Caco-2 (cell line): ENCODE measurements at regions not wholly inside any gene's neighbourhood (a gene's known extent, or its start where the extent isn't known, plus 50 kb on each side); places are given as distances from the start of the nearest gene placed in this dataset.

ENCODE experiments used
- BruUV-seq: library from RNA; stranded (reverse); fragments of 400-500 nt; replicated peaks from 2 replicates; lab custom pipeline; 2021; lab: Mats Ljungman, UMichigan
- CTCF ChIA-PET: fragments of 300-600 bp; sonication (Branson Sonifier 250); formaldehyde crosslinking; loops from one replicate; lab custom pipeline; 2022; ENCODE audit warnings: antibody characterized with exemption; lab: Charles Lee
- POLR2A ChIA-PET: fragments of 300-600 bp; sonication (Branson Sonifier 250); formaldehyde crosslinking; loops from one replicate; lab custom pipeline; 2022; ENCODE audit warnings: antibody characterized with exemption; lab: Charles Lee
- DNase-seq, 2 experiments: peaks; one replicate each; pipeline versions ENCODE4 v3.0.0 to v3.0.0-alpha.2; 2020 to 2022
- H3K27me3 ChIP-seq: replicated peaks from 2 replicates; pipeline ENCODE4 v1.6.0; 2011; ENCODE audit warnings: low read length; ENCODE audit not compliant: control insufficient read depth, insufficient read depth
- H3K36me3 ChIP-seq: 2 replicates; pipeline ENCODE4 v1.5.1; 2011; ENCODE audit warnings: low read length; ENCODE audit not compliant: control insufficient read depth, insufficient read depth
- H3K4me1 ChIP-seq: fragments of 250-450 bp; sonication (Bioruptor Pico); 2 replicates; pipeline ENCODE4 v1.5.1; 2020; ENCODE audit warnings: mild to moderate bottlenecking
- H3K4me3 ChIP-seq: 2 replicates; pipeline ENCODE4 v1.5.1; 2011; ENCODE audit warnings: low read depth, mild to moderate bottlenecking, control low read depth, low read length
- H3K9me3 ChIP-seq: fragments of 250-450 bp; sonication (Bioruptor Pico); 2 replicates; pipeline ENCODE4 v1.5.1; 2020; ENCODE audit warnings: mild to moderate bottlenecking, moderate library complexity
- H3K27ac Mint-ChIP-seq: one replicate; pipeline ENCODE4 v1.8.0; 2022; ENCODE audit warnings: mixed read lengths; ENCODE audit not compliant: unreplicated experiment
- H3K27me3 Mint-ChIP-seq: one replicate; pipeline ENCODE4 v1.8.0; 2022; ENCODE audit warnings: mixed read lengths; ENCODE audit not compliant: insufficient read depth, unreplicated experiment
- H3K36me3 Mint-ChIP-seq: one replicate; pipeline ENCODE4 v1.8.0; 2022; ENCODE audit warnings: mild to moderate bottlenecking, mixed read lengths; ENCODE audit not compliant: insufficient read depth, unreplicated experiment
- H3K4me1 Mint-ChIP-seq: one replicate; pipeline ENCODE4 v1.8.0; 2022; ENCODE audit warnings: low read depth, mixed read lengths; ENCODE audit not compliant: unreplicated experiment
- H3K4me3 Mint-ChIP-seq: one replicate; pipeline ENCODE4 v1.8.0; 2022; ENCODE audit warnings: mild to moderate bottlenecking, moderate library complexity, mixed read lengths; ENCODE audit not compliant: unreplicated experiment
- H3K9me3 Mint-ChIP-seq: one replicate; pipeline ENCODE4 v1.8.0; 2022; ENCODE audit warnings: mixed read lengths; ENCODE audit not compliant: unreplicated experiment
- CTCF ChIP-seq, 2 experiments: fragments of 200-600 bp in 1 of 2; IDR thresholded peaks; 1 replicate in 1 of 2; 2 replicates in 1 of 2; pipeline versions ENCODE4 v1.5.1 to v1.8.0; 2011 to 2022; ENCODE audit warnings: antibody characterized with exemption in 1 of 2, control low read depth in 1 of 2, inconsistent platforms in 1 of 2, low read depth in 1 of 2, low read length in 1 of 2, mild to moderate bottlenecking in 1 of 2, moderate library complexity in 1 of 2; ENCODE audit not compliant: insufficient read depth in 1 of 2, severe bottlenecking in 1 of 2, unreplicated experiment in 1 of 2
- intact Hi-C: fragments of 100-400 bp; cut with micrococcal nuclease; formaldehyde crosslinking; loops from one replicate; pipeline ENCODE4 v1.10.0; 2022; ENCODE audit not compliant: unreplicated experiment

GRCh38 chr2:60662781-60663180 is 93.3 kb upstream of the PAPOLG start:
- no peaks in the 10 kb centered on the region for H3K4me1 Mint-ChIP-seq
- peaks cover 22% of the 10 kb centered on the region for H3K27me3 Mint-ChIP-seq
- Histone ChIP-seq H3K4me1 (no peaks in the 10 kb centered on the region), H3K9me3 (peaks cover 5% of the 10 kb centered on the region; the same call in 1 of the 2 replicates), H3K27me3 (no peaks in the 10 kb centered on the region), H3K36me3 (no peaks in the 10 kb centered on the region), H3K4me3 (no peak overlapping the region)
- POLR2A ChIA-PET: no interaction called here
- CTCF ChIA-PET: no interaction called here
- no peak for TF ChIP-seq CTCF (IDR thresholded peaks at IDR 0.05; ENCODE audit: insufficient read depth in 1 of 2, low read depth in 1 of 2, low read length in 1 of 2, severe bottlenecking in 1 of 2, unreplicated experiment in 1 of 2)
- H3K4me3 Mint-ChIP-seq: no peak overlapping the region
- peaks cover 9% of the 10 kb centered on the region for H3K9me3 Mint-ChIP-seq
- intact Hi-C loops: no loop called here
- H3K36me3 Mint-ChIP-seq: no peaks in the 10 kb centered on the region
- no peak for DNase-seq
- H3K27ac Mint-ChIP-seq: no peak overlapping the region
- no TSS peak for BruUV-seq

GRCh38 chr2:60671966-60672365 is 84.1 kb upstream of the PAPOLG start:
- intact Hi-C loops: no loop called here
- H3K27me3 ChIP-seq: no peaks in the 10 kb centered on the region
- no peak overlapping the region for H3K27ac Mint-ChIP-seq
- H3K36me3 Mint-ChIP-seq: no peaks in the 10 kb centered on the region
- no peak overlapping the region for H3K4me3 Mint-ChIP-seq
- H3K27me3 Mint-ChIP-seq: peaks cover 3% of the 10 kb centered on the region
- H3K4me3 ChIP-seq: no peak overlapping the region
- no peaks in the 10 kb centered on the region for H3K9me3 ChIP-seq
- H3K4me1 ChIP-seq: no peaks in the 10 kb centered on the region
- POLR2A ChIA-PET: no interaction called here
- no peaks in the 10 kb centered on the region for H3K36me3 ChIP-seq
- CTCF ChIA-PET: no interaction called here
- TF ChIP-seq CTCF (IDR thresholded peaks at IDR 0.05; ENCODE audit: insufficient read depth in 1 of 2, low read depth in 1 of 2, low read length in 1 of 2, severe bottlenecking in 1 of 2, unreplicated experiment in 1 of 2): no peak
- no peak for DNase-seq
- H3K4me1 Mint-ChIP-seq: no peaks in the 10 kb centered on the region
- no TSS peak for BruUV-seq
- H3K9me3 Mint-ChIP-seq: no peaks in the 10 kb centered on the region

- peak; percentile 87 to 90 for DNase-seq
- Histone ChIP-seq H3K4me3 (no peak overlapping the region), H3K36me3 (no peaks in the 10 kb centered on the region), H3K9me3 (no peaks in the 10 kb centered on the region), H3K27me3 (no peaks in the 10 kb centered on the region), H3K4me1 (no peaks in the 10 kb centered on the region)
- CTCF ChIA-PET: interaction anchor here (0.6 to 2.4 kb wide), 11 partner anchors 8 to 121 kb away, joined by 3 to 16 read pairs (median 4); partner anchors contain the start of gene BCL11A
- no peak overlapping the region for H3K4me3 Mint-ChIP-seq
- intact Hi-C loops: loop anchor here (1.0 kb wide), 1 partner anchor 113 kb away; no protein-coding TSS in a partner anchor
- peak; percentile 91 to 98 for TF ChIP-seq CTCF (IDR thresholded peaks at IDR 0.05; ENCODE audit: insufficient read depth in 1 of 2, low read depth in 1 of 2, low read length in 1 of 2, severe bottlenecking in 1 of 2, unreplicated experiment in 1 of 2)
- no peaks in the 10 kb centered on the region for H3K9me3 Mint-ChIP-seq
- POLR2A ChIA-PET: no interaction called here
- peaks cover 6% of the 10 kb centered on the region for H3K27me3 Mint-ChIP-seq
- H3K4me1 Mint-ChIP-seq: no peaks in the 10 kb centered on the region
- no TSS peak for BruUV-seq
- H3K36me3 Mint-ChIP-seq: no peaks in the 10 kb centered on the region
- H3K27ac Mint-ChIP-seq: no peak overlapping the region
These were observed 81.4 kb upstream of the PAPOLG start for GRCh38 chr2:60674524-60675165.
